ENCODE measurements at regions not wholly inside any gene's neighbourhood (a gene's known extent, or its start where the extent isn't known, plus 50 kb on each side); places are given as distances from the start of the nearest gene placed in this dataset.
"Not testable (repeated sequence)": the region's sequence is repeated elsewhere in the genome, so short reads cannot be mapped to it uniquely, and the experiment has no call there.

GRCh38 chr7:16265863-16266458 lies 155.4 kb downstream of the CRPPA start:
- no peak for DNase-seq (ENCODE audit: low spot score)

GRCh38 chr7:16264823-16265804 lies 156.2 kb downstream of the CRPPA start:
- DNase-seq (ENCODE audit: low spot score) = no peak

- DNase-seq (ENCODE audit: low spot score) = no peak
Observed at GRCh38 chr7:16264036-16264819, 157.1 kb downstream of the CRPPA start.

GRCh38 chr7:16263377-16263776 lies 158.0 kb downstream of the CRPPA start:
- DNase-seq (ENCODE audit: low spot score) = not testable (repeated sequence)

- DNase-seq (ENCODE audit: low spot score) = no peak
Observed at GRCh38 chr7:16261654-16262053, 159.7 kb downstream of the CRPPA start.

GRCh38 chr7:16261100-16261499 lies 160.2 kb downstream of the CRPPA start:
- DNase-seq (ENCODE audit: low spot score) = no peak

- DNase-seq (ENCODE audit: low spot score) = no peak
Observed at GRCh38 chr7:16260236-16260728, 161.1 kb downstream of the CRPPA start.

GRCh38 chr7:16256419-16256818 lies 164.9 kb downstream of the CRPPA start:
- DNase-seq (ENCODE audit: low spot score) = not testable (repeated sequence)

GRCh38 chr7:16255952-16256351 lies 165.4 kb downstream of the CRPPA start:
- DNase-seq (ENCODE audit: low spot score) = not testable (repeated sequence)

- DNase-seq (ENCODE audit: low spot score) = not testable (repeated sequence)
Observed at GRCh38 chr7:16250655-16251054, 170.7 kb downstream of the CRPPA start.

- not testable (repeated sequence) for DNase-seq (ENCODE audit: low spot score)
Observed at GRCh38 chr7:16249204-16249603, 172.1 kb downstream of the CRPPA start.

GRCh38 chr7:16248556-16248955 lies 172.8 kb downstream of the CRPPA start:
- not testable (repeated sequence) for DNase-seq (ENCODE audit: low spot score)

GRCh38 chr7:16244469-16244868 lies 176.9 kb downstream of the CRPPA start:
- DNase-seq (ENCODE audit: low spot score) = no peak

- no peak for DNase-seq (ENCODE audit: low spot score)
Observed at GRCh38 chr7:16242920-16243319, 178.4 kb downstream of the CRPPA start.

GRCh38 chr7:16241017-16241416 lies 180.3 kb downstream of the CRPPA start:
- DNase-seq (ENCODE audit: low spot score) = no peak

GRCh38 chr7:16236381-16236780 lies 185.0 kb downstream of the CRPPA start:
- no peak for DNase-seq (ENCODE audit: low spot score)

GRCh38 chr7:16235147-16236114 lies 185.9 kb downstream of the CRPPA start:
- DNase-seq (ENCODE audit: low spot score) = no peak

- DNase-seq (ENCODE audit: low spot score) = no peak
Observed at GRCh38 chr7:16234493-16235146, 186.7 kb downstream of the CRPPA start.

- DNase-seq (ENCODE audit: low spot score) = no peak
Observed at GRCh38 chr7:16233517-16233916, 187.8 kb downstream of the CRPPA start.

- no peak for DNase-seq (ENCODE audit: low spot score)
Observed at GRCh38 chr7:16232273-16232672, 189.1 kb downstream of the CRPPA start.

Data from SW480 (cell line).